ENCODE measurements at regions not wholly inside any gene's neighbourhood (a gene's known extent, or its start where the extent isn't known, plus 50 kb on each side); places are given as distances from the start of the nearest gene placed in this dataset.
"Not testable (repeated sequence)": the region's sequence is repeated elsewhere in the genome, so short reads cannot be mapped to it uniquely, and the experiment has no call there.

DNA sequence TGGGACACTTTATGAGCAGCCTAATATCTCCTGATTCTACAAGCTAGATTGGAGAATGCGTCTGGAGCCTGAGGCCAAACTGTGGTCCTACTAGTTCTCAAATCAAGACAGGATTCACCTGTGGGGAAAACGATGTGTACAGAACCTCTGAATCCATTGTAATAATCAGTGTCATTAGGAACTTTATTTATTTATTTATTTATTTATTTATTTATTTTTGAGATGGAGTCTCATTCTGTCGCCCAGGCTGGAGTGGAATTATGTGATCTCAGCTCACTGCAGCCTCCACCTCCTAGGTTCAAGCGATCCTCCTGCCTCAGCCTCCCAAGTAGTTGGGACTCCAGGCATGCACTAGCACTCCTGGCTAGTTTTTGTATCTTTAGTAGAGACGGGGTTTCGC is 52.6 kb upstream of the KIF26B start:
- not testable (repeated sequence) for H3K4me3 Mint-ChIP-seq

DNA sequence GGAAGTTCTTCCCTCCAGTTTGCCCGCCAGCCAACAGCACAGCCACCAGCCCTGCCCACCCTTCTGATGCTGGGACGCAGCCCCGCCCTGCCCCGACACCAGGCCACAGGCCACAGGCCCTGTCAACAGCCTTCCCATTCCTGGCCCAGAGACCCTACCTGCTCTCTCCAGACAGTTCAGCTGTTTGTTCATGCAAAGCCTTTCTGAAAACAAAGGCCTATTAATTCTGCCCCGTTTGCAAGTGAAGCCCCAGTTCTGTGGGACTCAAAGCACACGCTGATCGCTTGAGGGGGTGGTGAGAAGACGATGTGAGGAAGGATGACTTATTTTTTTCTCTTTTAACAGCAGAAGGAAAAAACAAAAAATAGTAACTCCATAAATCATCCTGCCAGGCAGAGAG is 55.4 kb upstream of the KIF26B start:
- no peak for TF ChIP-seq CTCF (IDR thresholded peaks at IDR 0.05; ENCODE audit: unreplicated experiment)
- H3K9me3 Mint-ChIP-seq = peaks cover 10% of the 10 kb centered on the region
- no peak overlapping the region for H3K4me3 Mint-ChIP-seq
- H3K27ac Mint-ChIP-seq = no peak overlapping the region
- no peaks in the 10 kb centered on the region for H3K27me3 Mint-ChIP-seq (ENCODE audit: low read depth)
- no peaks in the 10 kb centered on the region for H3K36me3 Mint-ChIP-seq
- H3K4me1 Mint-ChIP-seq = peaks cover 2% of the 10 kb centered on the region
- no peak for DNase-seq (ENCODE audit: low spot score in 2 of 2, unreplicated experiment in 2 of 2)

More for the DNA sequence above, 52.6 kb upstream of the KIF26B start:
- not testable (repeated sequence) for H3K27me3 Mint-ChIP-seq (ENCODE audit: low read depth); DNase-seq (ENCODE audit: low spot score in 2 of 2, unreplicated experiment in 2 of 2); H3K36me3 Mint-ChIP-seq; H3K4me1 Mint-ChIP-seq; H3K27ac Mint-ChIP-seq
- peaks cover 18% of the 10 kb centered on the region for H3K9me3 Mint-ChIP-seq

DNA sequence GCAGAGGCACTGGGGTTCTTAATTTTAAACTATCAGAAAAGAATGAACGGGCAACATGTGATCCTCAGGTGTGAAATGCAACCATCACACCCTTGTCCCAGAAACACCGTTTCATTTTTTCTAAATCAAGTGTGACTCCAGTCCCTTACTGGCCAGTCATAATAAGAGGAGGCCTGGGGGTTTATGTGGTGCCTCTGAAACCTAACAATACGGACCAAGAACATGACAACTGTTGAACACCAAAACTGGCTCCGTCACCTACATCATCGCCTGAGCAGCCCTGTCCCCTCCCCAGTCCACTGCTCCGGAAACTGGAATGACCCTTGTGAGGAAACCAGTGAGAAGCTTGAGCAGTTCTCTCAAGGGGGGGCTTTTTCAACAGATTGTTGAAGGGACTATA is 55.9 kb upstream of the KIF26B start:
- H3K9me3 Mint-ChIP-seq = peaks cover 9% of the 10 kb centered on the region
- H3K4me1 Mint-ChIP-seq = peaks cover 2% of the 10 kb centered on the region
- no peak overlapping the region for H3K27ac Mint-ChIP-seq
- H3K27me3 Mint-ChIP-seq (ENCODE audit: low read depth) = no peaks in the 10 kb centered on the region
- H3K4me3 Mint-ChIP-seq = no peak overlapping the region
- no peak for TF ChIP-seq CTCF (IDR thresholded peaks at IDR 0.05; ENCODE audit: unreplicated experiment)
- H3K36me3 Mint-ChIP-seq = no peaks in the 10 kb centered on the region
- no peak for DNase-seq (ENCODE audit: low spot score in 2 of 2, unreplicated experiment in 2 of 2)

DNA sequence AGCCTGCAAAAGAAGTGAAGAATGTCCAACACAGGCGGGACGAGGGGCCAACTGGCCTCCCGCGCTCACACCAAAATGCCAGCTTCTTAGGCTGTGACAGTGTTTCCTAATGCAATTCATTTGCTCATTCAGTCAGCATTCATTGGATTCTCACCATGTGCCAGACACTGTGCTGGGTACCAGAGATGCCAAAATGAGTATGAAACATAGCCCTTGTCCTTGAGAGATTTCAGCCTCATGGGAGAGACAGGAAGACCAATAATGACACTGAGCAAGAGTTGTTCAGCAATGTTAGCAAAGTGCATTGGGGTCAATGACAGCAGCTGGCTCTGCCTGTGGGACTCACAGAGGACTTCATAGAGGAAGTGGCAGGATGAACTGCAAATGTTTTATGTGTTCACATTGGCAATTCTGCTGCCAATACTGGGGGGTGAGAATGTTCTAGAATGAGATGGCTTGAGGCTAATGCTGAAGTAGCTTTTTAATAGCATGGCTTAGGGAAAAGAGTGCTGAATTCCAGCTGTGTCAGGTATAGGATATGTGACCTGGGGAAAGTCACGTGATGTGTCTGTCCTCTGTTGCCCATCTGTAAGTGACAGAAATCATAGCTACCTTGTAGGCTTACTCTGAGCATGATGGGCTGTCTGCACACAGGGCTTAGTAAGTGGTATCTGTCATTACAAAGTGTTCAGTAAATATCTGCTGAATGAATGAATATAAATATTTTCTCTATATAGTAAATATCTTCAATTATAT is 58.3 kb upstream of the KIF26B start:
- peaks cover 5% of the 10 kb centered on the region for H3K9me3 Mint-ChIP-seq
- H3K4me3 Mint-ChIP-seq = no peak overlapping the region
- no peak for TF ChIP-seq CTCF (IDR thresholded peaks at IDR 0.05; ENCODE audit: unreplicated experiment)
- no peaks in the 10 kb centered on the region for H3K36me3 Mint-ChIP-seq
- no peak overlapping the region for H3K27ac Mint-ChIP-seq
- DNase-seq (ENCODE audit: low spot score in 2 of 2, unreplicated experiment in 2 of 2) = no peak
- H3K4me1 Mint-ChIP-seq = peaks cover 6% of the 10 kb centered on the region
- H3K27me3 Mint-ChIP-seq (ENCODE audit: low read depth) = no peaks in the 10 kb centered on the region

DNA sequence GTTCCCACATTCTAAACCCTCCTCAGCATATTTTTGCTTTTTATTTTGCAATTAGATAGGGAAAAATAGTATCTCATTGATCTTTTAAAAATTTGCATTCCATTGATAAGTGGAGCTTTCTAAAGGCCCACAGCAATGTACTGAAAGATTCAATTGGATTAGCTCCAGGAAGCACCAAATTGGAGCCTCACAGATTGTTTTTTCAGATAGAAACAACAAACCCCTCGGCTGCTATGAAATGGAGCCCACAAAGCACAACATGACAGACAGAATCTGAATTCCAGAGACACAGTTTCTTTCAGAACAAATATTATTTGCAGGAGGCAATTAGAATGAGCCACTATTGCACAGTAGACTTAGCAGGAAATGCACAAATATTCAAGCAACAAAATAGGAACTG is 58.9 kb upstream of the KIF26B start:
- Mint-ChIP-seq H3K27ac (no peak overlapping the region), H3K4me1 (peaks cover 6% of the 10 kb centered on the region), H3K36me3 (no peaks in the 10 kb centered on the region), H3K4me3 (no peak overlapping the region), H3K27me3 (ENCODE audit: low read depth) (no peaks in the 10 kb centered on the region), H3K9me3 (peaks cover 5% of the 10 kb centered on the region)
- TF ChIP-seq CTCF (IDR thresholded peaks at IDR 0.05; ENCODE audit: unreplicated experiment) = no peak
- no peak for DNase-seq (ENCODE audit: low spot score in 2 of 2, unreplicated experiment in 2 of 2)

- no peak for DNase-seq (ENCODE audit: low spot score in 2 of 2, unreplicated experiment in 2 of 2)
- Mint-ChIP-seq H3K27me3 (ENCODE audit: low read depth) (no peaks in the 10 kb centered on the region), H3K9me3 (peaks cover 5% of the 10 kb centered on the region)
Observed at GRCh38 chr1:245094954-245095353, 59.8 kb upstream of the KIF26B start.

More at GRCh38 chr1:245094954-245095353, 59.8 kb upstream of the KIF26B start:
- Mint-ChIP-seq H3K4me3 (no peak overlapping the region), H3K36me3 (no peaks in the 10 kb centered on the region), H3K27ac (no peak overlapping the region), H3K4me1 (peaks cover 6% of the 10 kb centered on the region)
- TF ChIP-seq CTCF (IDR thresholded peaks at IDR 0.05; ENCODE audit: unreplicated experiment) = no peak

All from mesothelial cell of epicardium (in vitro differentiated cells).